NCI-H345 treated with DMSO at 0.1 percent for 48 hours (cell line): ENCODE measurements at regions not wholly inside any gene's neighbourhood (a gene's known extent, or its start where the extent isn't known, plus 50 kb on each side); places are given as distances from the start of the nearest gene placed in this dataset.

ENCODE experiments used
- DNase-seq: peaks from one replicate; lab custom pipeline; 2025; ENCODE audit not compliant: unreplicated experiment; lab: John Stamatoyannopoulos, UW

DNA sequence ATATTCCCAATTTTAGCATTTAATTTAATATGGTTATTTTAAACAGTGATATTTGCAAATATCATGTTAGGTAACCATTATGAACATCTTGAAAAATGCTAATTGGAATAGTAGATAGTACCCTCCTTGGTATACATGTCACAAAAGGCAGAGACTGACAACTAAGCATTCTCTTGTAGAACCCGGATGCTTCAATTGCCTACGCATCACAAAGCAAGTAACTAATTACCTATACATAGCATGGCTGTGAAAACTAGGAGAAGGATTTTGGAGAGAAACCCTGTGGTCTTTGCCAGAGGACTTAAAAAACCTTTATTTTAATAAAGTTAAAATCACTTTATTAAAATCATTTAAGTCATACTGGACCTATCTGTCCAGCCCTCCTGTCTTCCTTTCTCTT is 764.1 kb upstream of the TENM3 start:
- no peak for DNase-seq

- DNase-seq = no peak
Measured at GRCh38 chr4:181484396-181484795, 758.8 kb upstream of the TENM3 start.

GRCh38 chr4:181488926-181489325 is 754.3 kb upstream of the TENM3 start:
- no peak for DNase-seq

DNA sequence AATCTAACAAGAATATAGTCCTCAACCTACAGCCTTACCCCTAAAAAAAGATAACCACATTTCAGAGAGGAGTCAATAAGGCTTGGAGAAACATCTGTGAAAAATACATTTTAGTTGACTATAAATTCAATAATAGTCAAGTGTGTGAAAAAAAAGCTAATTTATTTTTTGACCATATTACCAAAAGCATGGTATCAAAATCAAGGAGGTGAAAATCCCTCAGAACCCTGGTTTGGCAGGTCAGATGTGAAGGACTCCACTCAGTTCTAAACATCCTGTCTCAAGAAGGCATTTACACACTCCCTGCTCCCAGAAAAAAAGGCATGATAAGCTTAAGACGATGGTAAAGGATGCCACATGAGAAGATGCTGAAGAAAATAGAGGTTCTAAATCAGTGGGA is 745.1 kb upstream of the TENM3 start:
- DNase-seq = no peak

DNA sequence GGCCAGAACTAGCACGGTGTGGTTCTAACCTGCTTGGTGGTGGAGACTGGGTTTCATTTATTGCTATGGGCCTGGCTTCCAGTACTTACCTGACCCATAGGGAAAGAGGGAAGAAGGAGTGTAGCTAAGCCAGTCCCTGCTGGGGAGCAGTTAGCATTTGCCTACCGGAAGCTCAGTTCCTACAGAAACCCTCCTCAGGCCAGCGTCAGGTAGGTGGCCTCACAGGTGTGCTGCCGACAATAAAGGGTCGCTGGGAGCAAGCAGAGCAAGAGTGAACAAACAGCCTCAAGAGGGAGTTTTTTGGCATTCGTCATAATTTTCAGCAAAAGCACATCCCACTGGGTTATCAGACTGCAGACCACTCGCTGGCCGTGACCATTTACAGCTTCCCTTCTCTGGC is 740.6 kb upstream of the TENM3 start:
- no peak for DNase-seq

DNA sequence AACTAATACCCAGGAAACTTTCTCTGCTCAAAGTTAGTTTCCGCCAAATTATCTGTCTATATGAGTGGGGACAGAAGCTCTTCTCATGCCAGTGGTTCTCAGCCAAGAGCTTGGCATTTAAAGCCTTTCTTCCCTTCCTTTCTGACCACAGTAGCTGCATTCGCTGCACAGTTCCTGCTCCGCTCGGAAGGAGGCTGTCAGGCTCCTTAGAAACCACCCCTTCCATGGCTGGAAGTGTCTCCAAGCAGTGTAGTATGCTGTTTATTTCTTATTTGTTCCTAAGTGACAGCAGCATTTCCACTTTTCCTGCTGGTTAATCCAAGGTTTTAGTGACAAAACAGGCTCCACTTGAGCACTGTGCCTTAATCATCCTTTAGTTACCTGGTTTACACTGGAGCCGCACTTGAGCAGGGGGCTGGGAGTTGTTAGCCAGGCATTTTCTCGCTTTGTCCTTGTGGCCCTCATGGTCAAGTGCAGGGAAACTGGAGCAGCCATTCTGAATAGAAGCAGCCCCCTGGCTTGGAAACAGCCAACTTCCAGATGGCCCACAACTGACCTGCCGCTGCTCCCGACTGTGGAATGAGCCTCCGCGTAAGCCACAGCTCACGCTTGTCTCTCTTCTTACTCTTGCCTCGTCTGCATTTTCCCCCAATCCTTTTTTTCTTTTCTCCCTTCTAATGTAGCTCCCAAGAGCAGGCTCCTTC is 739.4 kb upstream of the TENM3 start:
- no peak for DNase-seq

GRCh38 chr4:181504924-181505323 is 738.3 kb upstream of the TENM3 start:
- no peak for DNase-seq

DNA sequence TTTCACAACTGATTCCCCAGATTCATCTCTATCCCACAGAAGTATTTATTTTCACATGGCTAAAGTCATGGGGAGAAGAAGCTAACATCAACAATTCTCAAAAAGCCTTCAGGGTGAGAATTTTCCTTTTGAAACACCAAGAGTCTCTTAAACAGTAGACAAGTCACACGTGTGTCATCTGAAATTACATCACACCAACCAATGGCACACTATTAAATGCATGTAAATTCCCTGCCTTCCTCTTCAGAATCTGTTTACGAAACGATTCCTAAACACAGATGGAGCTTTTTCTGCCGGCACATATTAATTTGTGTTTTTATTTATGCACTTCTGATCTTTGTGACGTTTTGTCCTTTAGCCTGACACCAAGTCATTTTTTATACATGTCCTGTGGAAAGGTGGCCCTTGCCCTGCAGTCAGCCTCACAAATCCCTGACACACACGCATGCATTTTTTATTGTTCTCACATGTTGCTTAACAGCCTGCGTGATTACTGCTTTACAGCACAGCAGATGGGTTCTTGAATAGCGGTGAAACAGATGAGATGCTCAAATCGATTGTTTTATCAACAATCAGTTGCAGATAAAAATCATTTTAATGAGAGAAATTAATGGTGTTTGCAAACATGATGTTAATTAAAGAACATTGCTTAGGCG is 735.9 kb upstream of the TENM3 start:
- DNase-seq = no peak

DNA sequence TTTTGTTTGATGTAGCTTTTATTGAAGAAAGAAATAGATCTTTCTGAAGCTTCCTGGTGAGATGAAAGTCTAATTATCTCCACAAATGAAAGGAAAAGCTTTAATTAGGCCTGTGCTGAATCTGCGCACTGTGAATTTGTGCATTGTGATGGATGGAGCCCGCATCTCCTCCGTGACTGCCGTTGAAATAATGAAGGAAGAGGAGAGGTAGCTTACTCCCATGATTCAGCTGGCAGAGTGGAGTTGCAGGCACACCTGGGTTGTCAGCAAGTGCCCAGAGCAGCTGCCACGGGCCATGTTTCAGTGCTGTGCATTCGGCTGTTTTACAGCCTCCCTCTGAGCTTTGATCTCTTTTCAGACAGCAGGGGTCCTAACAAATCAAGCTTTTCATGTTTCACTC is 735.3 kb upstream of the TENM3 start:
- DNase-seq = no peak

GRCh38 chr4:181508601-181509000 is 734.6 kb upstream of the TENM3 start:
- no peak for DNase-seq

- DNase-seq = no peak
Measured at GRCh38 chr4:181509073-181509472, 734.1 kb upstream of the TENM3 start.

GRCh38 chr4:181517491-181517890 is 725.7 kb upstream of the TENM3 start:
- DNase-seq = no peak

DNA sequence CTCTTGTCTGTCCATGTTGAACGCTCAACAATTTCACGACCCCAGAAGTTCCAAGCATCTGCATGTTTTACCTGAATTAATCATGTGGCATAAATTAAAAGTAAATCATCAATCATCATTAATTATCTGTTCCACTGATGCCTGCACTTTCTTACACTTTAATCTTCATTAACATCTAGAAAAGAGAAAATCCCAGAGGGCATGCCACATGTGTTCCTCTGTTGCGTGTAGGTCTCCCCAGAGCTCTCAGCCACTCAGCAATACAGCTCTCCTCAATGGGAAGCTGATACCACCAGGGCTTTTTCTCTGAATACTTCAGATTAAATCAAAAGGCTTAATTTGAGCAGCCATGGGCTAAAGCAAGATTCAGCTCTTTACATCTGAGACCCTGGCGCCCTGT is 722.4 kb upstream of the TENM3 start:
- no peak for DNase-seq

DNA sequence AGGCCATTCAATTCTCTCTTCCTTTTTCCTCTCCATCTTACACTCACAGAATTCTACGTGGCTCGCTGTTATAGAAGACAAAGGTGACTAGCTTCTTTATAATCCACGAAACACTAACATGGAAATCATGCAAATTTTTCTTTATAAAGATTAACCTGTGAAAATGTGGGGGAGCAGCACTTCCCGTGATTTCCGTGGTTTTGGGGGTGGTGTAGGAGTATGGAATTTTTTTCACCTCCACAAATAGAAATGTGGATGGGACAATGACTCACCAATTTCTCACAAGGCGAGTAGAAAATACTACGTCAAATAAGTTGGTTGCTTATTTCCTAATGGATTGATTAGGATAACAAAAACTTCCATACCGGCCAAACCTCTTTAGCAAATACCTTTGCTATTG is 719.2 kb upstream of the TENM3 start:
- no peak for DNase-seq

- no peak for DNase-seq
Measured at GRCh38 chr4:181524499-181524898, 718.7 kb upstream of the TENM3 start.

GRCh38 chr4:181525634-181526033 is 717.6 kb upstream of the TENM3 start:
- no peak for DNase-seq

DNA sequence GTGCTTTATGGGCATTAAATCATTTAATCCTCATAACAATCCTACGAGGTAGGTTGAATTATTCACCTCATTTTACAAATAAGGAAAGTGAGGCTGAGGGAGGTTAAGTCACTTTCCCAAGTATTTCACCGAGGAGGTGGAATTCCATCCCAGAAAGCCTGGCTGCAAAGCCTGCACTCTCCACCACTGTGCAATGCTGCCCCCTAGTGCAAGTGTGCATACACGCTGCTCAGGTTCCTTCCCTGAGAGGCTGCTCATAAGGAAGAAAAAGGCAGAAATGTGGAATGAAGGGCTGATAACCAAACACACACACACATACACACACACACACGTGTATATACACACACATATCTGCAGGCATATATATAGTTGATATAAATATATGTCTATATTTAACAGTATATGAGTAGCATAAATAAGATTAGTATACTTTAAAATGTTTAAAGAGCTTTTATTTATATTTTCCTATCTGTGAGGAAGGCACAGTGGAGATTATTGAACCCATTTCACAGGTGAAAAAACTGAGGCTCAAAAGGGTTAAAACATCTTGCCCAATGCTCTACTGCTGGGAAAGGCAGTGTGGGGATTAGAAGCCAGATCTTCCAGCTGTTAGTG is 714.5 kb upstream of the TENM3 start:
- DNase-seq = no peak

GRCh38 chr4:181529537-181529936 is 713.7 kb upstream of the TENM3 start:
- no peak for DNase-seq

DNA sequence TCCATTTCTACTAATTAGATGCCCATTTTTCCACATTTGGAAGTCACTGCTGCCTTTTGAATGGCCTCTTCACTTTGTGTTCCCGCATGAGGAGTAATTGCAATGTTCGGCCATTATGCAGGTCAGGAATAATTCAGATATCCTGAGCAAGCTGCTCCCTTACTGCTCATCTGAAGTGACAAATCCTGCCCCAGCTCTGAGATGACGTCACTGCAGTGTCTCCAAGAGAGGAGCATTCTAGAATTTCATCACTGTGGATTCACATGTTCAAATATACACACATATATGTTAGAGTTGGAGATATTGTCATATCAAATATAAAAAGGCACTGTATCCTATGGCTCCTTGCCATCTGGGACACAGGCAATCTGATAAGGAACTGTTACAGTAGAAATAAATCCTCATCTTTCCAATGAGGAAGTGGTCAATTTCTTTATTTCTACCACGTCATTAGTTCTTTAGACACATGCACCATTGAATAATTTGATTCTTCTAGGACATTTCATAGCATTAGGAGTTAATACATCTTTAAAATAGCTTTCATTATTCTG is 706.9 kb upstream of the TENM3 start:
- no peak for DNase-seq

- DNase-seq = no peak
Measured at GRCh38 chr4:181536811-181537434, 706.3 kb upstream of the TENM3 start.

- no peak for DNase-seq
Measured at GRCh38 chr4:181538431-181538830, 704.8 kb upstream of the TENM3 start.

DNA sequence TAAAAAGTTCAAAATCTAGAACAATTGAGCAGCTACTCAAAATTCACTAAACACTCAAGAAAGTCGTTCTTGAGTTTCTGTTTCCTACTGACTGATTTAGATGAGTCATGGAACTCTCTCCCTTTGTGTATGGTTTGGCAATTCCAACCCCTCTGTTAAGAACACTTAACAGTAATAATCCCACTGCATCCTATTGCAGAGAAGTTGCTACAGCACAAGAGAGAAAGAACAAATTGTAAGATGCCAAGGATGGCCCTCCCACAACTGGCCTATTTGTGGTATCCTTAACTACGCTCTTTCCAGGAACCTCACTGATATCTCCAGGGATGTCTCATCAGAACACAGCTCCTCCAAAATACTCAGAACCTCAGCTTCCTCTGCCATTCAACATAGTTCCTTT is 701.8 kb upstream of the TENM3 start:
- DNase-seq = no peak
